H9 (cell line): ENCODE measurements at regions not wholly inside any gene's neighbourhood (a gene's known extent, or its start where the extent isn't known, plus 50 kb on each side); places are given as distances from the start of the nearest gene placed in this dataset.

ENCODE experiments used
- DNase-seq: peaks from one replicate; pipeline ENCODE4 v3.0.0-alpha.2; 2017
- H2AFZ ChIP-seq: one replicate; pipeline ENCODE4 v1.6.1; 2013; ENCODE audit warnings: mild to moderate bottlenecking, low read length, control low read depth, moderate library complexity
- H2AK5ac ChIP-seq: 2 replicates; pipeline ENCODE4 v1.6.1; 2013; ENCODE audit warnings: low read length, control low read depth, mixed read lengths; ENCODE audit not compliant: insufficient read length
- H2BK120ac ChIP-seq: one replicate; pipeline ENCODE4 v1.6.1; 2013; ENCODE audit warnings: low read depth, mild to moderate bottlenecking, low read length, control low read depth, inconsistent platforms; ENCODE audit not compliant: poor library complexity, severe bottlenecking
- H2BK12ac ChIP-seq: 2 replicates; pipeline ENCODE4 v1.6.1; 2013; ENCODE audit warnings: low read length, control low read depth, mixed read lengths, low read depth; ENCODE audit not compliant: insufficient read length
- H2BK15ac ChIP-seq: 2 replicates; pipeline ENCODE4 v1.6.1; 2013; ENCODE audit warnings: low read depth, low read length, control low read depth
- H2BK20ac ChIP-seq: one replicate; pipeline ENCODE4 v1.6.1; 2013; ENCODE audit warnings: low read depth, mild to moderate bottlenecking, low read length, control low read depth, inconsistent platforms; ENCODE audit not compliant: poor library complexity, severe bottlenecking
- H2BK5ac ChIP-seq: 2 replicates; pipeline ENCODE4 v1.6.1; 2013; ENCODE audit warnings: low read length, control low read depth, mixed read lengths; ENCODE audit not compliant: insufficient read length
- H3K14ac ChIP-seq: 2 replicates; pipeline ENCODE4 v1.6.1; 2013; ENCODE audit warnings: low read length, control low read depth; ENCODE audit not compliant: insufficient read depth
- H3K18ac ChIP-seq: 2 replicates; pipeline ENCODE4 v1.6.1; 2013; ENCODE audit warnings: low read depth, mild to moderate bottlenecking, mixed read lengths, low read length, control low read depth; ENCODE audit not compliant: insufficient read length
- H3K23ac ChIP-seq: 2 replicates; pipeline ENCODE4 v1.6.1; 2013; ENCODE audit warnings: low read length, control low read depth, mixed read lengths, low read depth; ENCODE audit not compliant: insufficient read length
- H3K23me2 ChIP-seq: 2 replicates; pipeline ENCODE4 v1.6.1; 2013; ENCODE audit warnings: low read depth, mild to moderate bottlenecking, mixed read lengths, low read length, control low read depth; ENCODE audit not compliant: insufficient read length, poor library complexity, severe bottlenecking
- H3K27ac ChIP-seq: 2 replicates; pipeline ENCODE4 v1.5.1; 2013; ENCODE audit warnings: low read length, control low read depth, mixed read lengths, low read depth; ENCODE audit not compliant: insufficient read length
- H3K27me3 ChIP-seq: 2 replicates; pipeline ENCODE4 v1.6.1; 2013; ENCODE audit warnings: low read length, control low read depth, inconsistent platforms; ENCODE audit not compliant: insufficient read depth
- H3K4ac ChIP-seq: 2 replicates; pipeline ENCODE4 v1.6.1; 2013; ENCODE audit warnings: low read depth, mild to moderate bottlenecking, control low read depth, inconsistent platforms, low read length, moderate library complexity
- H3K4me1 ChIP-seq: 2 replicates; pipeline ENCODE4 v1.6.1; 2013; ENCODE audit warnings: low read length, control low read depth, inconsistent platforms; ENCODE audit not compliant: insufficient read depth
- H3K4me2 ChIP-seq: 2 replicates; pipeline ENCODE4 v1.6.1; 2013; ENCODE audit warnings: low read length, control low read depth, mixed read lengths; ENCODE audit not compliant: insufficient read length, insufficient read depth
- H3K56ac ChIP-seq: 2 replicates; pipeline ENCODE4 v1.6.1; 2013; ENCODE audit warnings: low read depth, mild to moderate bottlenecking, mixed read lengths, low read length, control low read depth; ENCODE audit not compliant: insufficient read length
- H3K79me1 ChIP-seq: 2 replicates; pipeline ENCODE4 v1.6.1; 2013; ENCODE audit warnings: low read depth, mild to moderate bottlenecking, moderate library complexity, low read length, control low read depth, inconsistent platforms; ENCODE audit not compliant: insufficient read depth, poor library complexity, severe bottlenecking
- H3K79me2 ChIP-seq: 2 replicates; pipeline ENCODE4 v1.6.1; 2013; ENCODE audit warnings: low read length, control low read depth, inconsistent platforms; ENCODE audit not compliant: insufficient read depth
- H3K9ac ChIP-seq: 2 replicates; pipeline ENCODE4 v1.6.1; 2013; ENCODE audit warnings: low read length, control low read depth, mixed read lengths; ENCODE audit not compliant: insufficient read length; ENCODE audit errors: extremely low read depth
- H3K9me3 ChIP-seq: one replicate; pipeline ENCODE4 v1.6.1; 2013; ENCODE audit warnings: low read depth, low read length, inconsistent platforms; ENCODE audit not compliant: control insufficient read depth
- H3T11ph ChIP-seq: one replicate; pipeline ENCODE4 v1.6.1; 2013; ENCODE audit warnings: mild to moderate bottlenecking, low read length, control low read depth, inconsistent platforms
- H4K20me1 ChIP-seq: one replicate; pipeline ENCODE4 v1.6.1; 2013; ENCODE audit not compliant: control insufficient read depth, insufficient read length, insufficient read depth
- H4K5ac ChIP-seq: 2 replicates; pipeline ENCODE4 v1.6.1; 2013; ENCODE audit warnings: low read depth, mild to moderate bottlenecking, mixed read lengths, low read length, control low read depth; ENCODE audit not compliant: insufficient read length
- H4K8ac ChIP-seq: replicated peaks from 2 replicates; pipeline ENCODE4 v1.6.1; 2013; ENCODE audit warnings: low read length, control low read depth, mixed read lengths, low read depth; ENCODE audit not compliant: insufficient read length
- H4K91ac ChIP-seq: 2 replicates; pipeline ENCODE4 v1.6.1; 2013; ENCODE audit warnings: low read depth, mild to moderate bottlenecking, moderate library complexity, mixed read lengths, low read length, control low read depth; ENCODE audit not compliant: insufficient read length
- H3K27ac Mint-ChIP-seq, 3 experiments: 2 replicates in 2 of 3; 3 replicates in 1 of 3; pipeline ENCODE4 v1.8.0; 2020 to 2021; ENCODE audit warnings: mixed read lengths in 3 of 3, mild to moderate bottlenecking in 1 of 3, moderate library complexity in 1 of 3
- H3K27me3 Mint-ChIP-seq: 2 replicates; pipeline ENCODE4 v1.8.0; 2021; ENCODE audit warnings: low read depth, mild to moderate bottlenecking, moderate library complexity, mixed read lengths
- H3K36me3 Mint-ChIP-seq, 3 experiments: 2 replicates in 2 of 3; 3 replicates in 1 of 3; pipeline ENCODE4 v1.8.0; 2020 to 2021; ENCODE audit warnings: low read depth in 3 of 3, mixed read lengths in 3 of 3; ENCODE audit not compliant: insufficient read depth in 1 of 3
- H3K4me1 Mint-ChIP-seq, 2 experiments: 2 replicates each; pipeline ENCODE4 v1.8.0; 2020; ENCODE audit warnings: mixed read lengths in 2 of 2
- H3K4me3 Mint-ChIP-seq, 2 experiments: 2 replicates in 1 of 2; 3 replicates in 1 of 2; pipeline ENCODE4 v1.8.0; 2020 to 2021; ENCODE audit warnings: mild to moderate bottlenecking in 2 of 2, mixed read lengths in 2 of 2, moderate library complexity in 1 of 2
- H3K9me3 Mint-ChIP-seq, 2 experiments: 2 replicates in 1 of 2; 3 replicates in 1 of 2; pipeline ENCODE4 v1.8.0; 2020; ENCODE audit warnings: mild to moderate bottlenecking in 2 of 2, mixed read lengths in 2 of 2, moderate library complexity in 1 of 2
- CTCF ChIP-seq: fragments of 200-600 bp; sonication (generic); conservative IDR thresholded peaks from 3 replicates; pipeline ENCODE4 v1.8.0; 2021; ENCODE audit warnings: antibody characterized with exemption, mild to moderate bottlenecking
- WGBS: extraction: QIAGEN DNeasy Blood & Tissue Kit; methylation state at CpG from one replicate; pipeline ENCODE4 v1.1.7; 2013; ENCODE audit warnings: missing lambda C conversion rate, low lambda C conversion rate, mixed read lengths; ENCODE audit not compliant: insufficient read length; ENCODE audit errors: extremely low coverage; 5-methylcytosine and 5-hydroxymethylcytosine counted together

GRCh38 chr2:66069937-66070720 lies 364.8 kb upstream of the MEIS1 start:
- H3K14ac ChIP-seq: no peak overlapping the region
- H3K9ac ChIP-seq: no peak overlapping the region
- no peaks in the 10 kb centered on the region for H3K23me2 ChIP-seq
- no peaks in the 10 kb centered on the region for H3K79me1 ChIP-seq
- no peak overlapping the region for H3K4ac ChIP-seq
- H3K79me2 ChIP-seq: no peaks in the 10 kb centered on the region
- no peak overlapping the region for H2BK20ac ChIP-seq
- H3T11ph ChIP-seq: no peak overlapping the region
- peaks cover 12 to 25% of the 10 kb centered on the region in 2 experiments for H3K4me1 Mint-ChIP-seq
- H3K27ac ChIP-seq: no peak overlapping the region
- no peaks in the 10 kb centered on the region for H4K20me1 ChIP-seq
- no peak overlapping the region for H2AFZ ChIP-seq
- no peak for TF ChIP-seq CTCF
- no peak overlapping the region for H3K18ac ChIP-seq
- H3K9me3 ChIP-seq: no peaks in the 10 kb centered on the region
- H3K23ac ChIP-seq: no peak overlapping the region
- H3K4me3 Mint-ChIP-seq: no peak overlapping the region
- H2BK15ac ChIP-seq: no peak overlapping the region
- WGBS: no CpG with 5 or more reads among the region's 2 CpGs
- H2AK5ac ChIP-seq: no peak overlapping the region
- no peaks in the 10 kb centered on the region for H3K27me3 ChIP-seq
- no peaks in the 10 kb centered on the region for H3K36me3 Mint-ChIP-seq
- no peak overlapping the region for H4K5ac ChIP-seq
- H3K4me2 ChIP-seq: no peak overlapping the region
- no peak overlapping the region for H2BK12ac ChIP-seq
- DNase-seq: no peak
- H3K27ac Mint-ChIP-seq: no peak overlapping the region
- no peak overlapping the region for H4K91ac ChIP-seq
- H3K4me1 ChIP-seq: no peaks in the 10 kb centered on the region
- H2BK120ac ChIP-seq: no peak overlapping the region
- no peaks in the 10 kb centered on the region; the same call in 1 of the 2 replicates for H3K27me3 Mint-ChIP-seq
- no peak overlapping the region for H4K8ac ChIP-seq
- no peaks in the 10 kb centered on the region for H3K9me3 Mint-ChIP-seq
- H3K56ac ChIP-seq: no peak overlapping the region
- H2BK5ac ChIP-seq: no peak overlapping the region
